Prostate gland (tissue), 2 donors: ENCODE measurements at regions not wholly inside any gene's neighbourhood (a gene's known extent, or its start where the extent isn't known, plus 50 kb on each side); places are given as distances from the start of the nearest gene placed in this dataset.

Experiments used
- POLR2A ChIP-seq: fragments of 450-650 bp; IDR thresholded peaks from one replicate; pipeline ENCODE4 v1.6.1; 2016; ENCODE audit warnings: antibody characterized with exemption, mild to moderate bottlenecking
- POLR2AphosphoS5 ChIP-seq: sonication (generic); formaldehyde crosslinking; IDR thresholded peaks from one replicate; pipeline ENCODE4 v1.6.1; 2017; ENCODE audit warnings: antibody characterized with exemption
- TF ChIP-seq, protein P1 (sequence below), 4 experiments: fragments of 200-600 bp in 2 of 4; fragments of 450-650 bp in 2 of 4; sonication (generic) in 2 of 4; IDR thresholded peaks; 1 replicate in 3 of 4; 2 replicates in 1 of 4; pipeline ENCODE4 v1.5.1; 2016 to 2019; ENCODE audit warnings: antibody characterized with exemption in 4 of 4, mild to moderate bottlenecking in 2 of 4, moderate library complexity in 2 of 4

- TF ChIP-seq, protein P1, sequence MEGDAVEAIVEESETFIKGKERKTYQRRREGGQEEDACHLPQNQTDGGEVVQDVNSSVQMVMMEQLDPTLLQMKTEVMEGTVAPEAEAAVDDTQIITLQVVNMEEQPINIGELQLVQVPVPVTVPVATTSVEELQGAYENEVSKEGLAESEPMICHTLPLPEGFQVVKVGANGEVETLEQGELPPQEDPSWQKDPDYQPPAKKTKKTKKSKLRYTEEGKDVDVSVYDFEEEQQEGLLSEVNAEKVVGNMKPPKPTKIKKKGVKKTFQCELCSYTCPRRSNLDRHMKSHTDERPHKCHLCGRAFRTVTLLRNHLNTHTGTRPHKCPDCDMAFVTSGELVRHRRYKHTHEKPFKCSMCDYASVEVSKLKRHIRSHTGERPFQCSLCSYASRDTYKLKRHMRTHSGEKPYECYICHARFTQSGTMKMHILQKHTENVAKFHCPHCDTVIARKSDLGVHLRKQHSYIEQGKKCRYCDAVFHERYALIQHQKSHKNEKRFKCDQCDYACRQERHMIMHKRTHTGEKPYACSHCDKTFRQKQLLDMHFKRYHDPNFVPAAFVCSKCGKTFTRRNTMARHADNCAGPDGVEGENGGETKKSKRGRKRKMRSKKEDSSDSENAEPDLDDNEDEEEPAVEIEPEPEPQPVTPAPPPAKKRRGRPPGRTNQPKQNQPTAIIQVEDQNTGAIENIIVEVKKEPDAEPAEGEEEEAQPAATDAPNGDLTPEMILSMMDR (IDR thresholded peaks at IDR 0.05): no peak
- TF ChIP-seq POLR2AphosphoS5 (no peak), POLR2A (no peak)
Observed at GRCh38 chr1:96990136-96990535, 268.6 kb downstream of the PTBP2 start.
